Motor neuron (in vitro differentiated cells): ENCODE measurements at regions not wholly inside any gene's neighbourhood (a gene's known extent, or its start where the extent isn't known, plus 50 kb on each side); places are given as distances from the start of the nearest gene placed in this dataset.

ENCODE experiments used
- ATAC-seq, 8 experiments: fragments of 200-7000 bp; cut with Tn5 transposase; replicated peaks in 6 of 8; 2 replicates each; pipeline ENCODE4 v1.8.0; 2021; ENCODE audit warnings: mild to moderate bottlenecking in 8 of 8, moderate library complexity in 8 of 8
- H3K27ac ChIP-seq, 2 donors: fragments of 250-450 bp; sonication (Bioruptor Pico); 2 replicates each; pipeline ENCODE4 v1.9.0; 2021; ENCODE audit warnings: antibody characterized with exemption in 2 of 2, mild to moderate bottlenecking in 2 of 2, moderate library complexity in 1 of 2
- H3K4me1 ChIP-seq, 2 donors: fragments of 250-450 bp; sonication (Bioruptor Pico); replicated peaks in 1 of 2; 2 replicates each; pipeline ENCODE4 v1.6.1; 2021; ENCODE audit warnings: antibody characterized with exemption in 2 of 2, mild to moderate bottlenecking in 2 of 2, moderate library complexity in 1 of 2
- H3K4me3 ChIP-seq, 5 donors: fragments of 250-450 bp; sonication (Bioruptor Pico); 2 replicates each; pipeline ENCODE4 v1.9.0; 2021; ENCODE audit warnings: antibody characterized with exemption in 5 of 5, mild to moderate bottlenecking in 5 of 5, moderate library complexity in 4 of 5
- WGBS, 10 experiments: fragments of 450-650 bp; shearing (Covaris generic); methylation state at CpG; one replicate each; pipeline ENCODE4 v1.0.0; 2022; 5-methylcytosine and 5-hydroxymethylcytosine counted together
- in situ Hi-C, 9 experiments: fragments of 400-800 bp; cut with MboI; loops; one replicate each; pipeline ENCODE4 v1.15.0; 2021; ENCODE audit warnings: low sequenced_read_pairs in 9 of 9, low pct_unique_long_range_greater_than_20kb in 2 of 9; ENCODE audit not compliant: unreplicated experiment in 9 of 9

DNA sequence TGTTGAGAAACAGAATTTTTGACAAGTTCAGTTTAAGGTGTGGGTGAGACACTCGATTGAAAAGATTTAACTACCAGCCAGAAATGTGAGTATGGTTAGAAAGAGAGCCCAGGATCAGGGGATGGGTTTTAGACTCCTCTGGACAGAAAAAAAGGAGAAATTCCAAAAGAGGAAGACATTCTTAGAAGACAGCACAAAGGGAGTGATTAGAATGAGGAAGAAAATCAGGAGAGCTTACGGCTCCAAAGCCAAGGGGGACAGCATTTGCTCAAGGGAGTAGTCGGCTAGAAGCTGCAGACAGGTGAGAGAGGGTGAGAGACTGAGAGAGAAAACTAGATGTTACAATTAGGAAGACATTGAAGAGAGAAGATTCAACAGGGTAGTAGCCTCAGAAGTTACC is 166.1 kb downstream of the ADAMTS15 start:
- ATAC-seq = no peak
- 51 to 100% (median 80%) methylated on average over 1 to 3 of the region's 3 CpGs for WGBS, 10 experiments
- H3K4me1 ChIP-seq = no peaks in the 10 kb centered on the region
- no peak overlapping the region for H3K27ac ChIP-seq
- in situ Hi-C loops = no loop called here
- H3K4me3 ChIP-seq = no peak overlapping the region

DNA sequence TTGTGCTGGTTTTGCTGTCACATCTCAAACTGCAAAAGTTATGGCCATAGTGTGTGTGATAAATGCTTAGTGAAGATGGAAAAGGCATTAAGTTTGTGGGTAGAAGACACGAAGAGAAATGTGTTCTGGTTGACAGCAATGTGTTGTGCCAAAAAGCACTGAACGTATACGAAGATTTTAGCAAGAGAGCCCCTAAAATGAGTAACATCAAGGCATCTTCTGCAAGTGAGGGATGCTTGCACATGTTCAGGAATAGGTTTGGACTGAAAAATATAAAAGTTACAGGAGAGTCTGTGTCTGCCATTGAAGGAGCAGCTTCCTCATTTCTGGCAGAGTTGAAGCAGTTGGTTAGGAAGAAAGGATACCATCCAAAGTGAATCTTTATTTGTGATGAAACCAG is 167.1 kb downstream of the ADAMTS15 start:
- WGBS, 10 experiments = 0 to 94% (median 76%) methylated on average over 1 to 3 of the region's 3 CpGs
- no peak overlapping the region for H3K27ac ChIP-seq
- H3K4me1 ChIP-seq = no peaks in the 10 kb centered on the region
- H3K4me3 ChIP-seq = no peak overlapping the region
- in situ Hi-C loops = no loop called here
- ATAC-seq = no peak

DNA sequence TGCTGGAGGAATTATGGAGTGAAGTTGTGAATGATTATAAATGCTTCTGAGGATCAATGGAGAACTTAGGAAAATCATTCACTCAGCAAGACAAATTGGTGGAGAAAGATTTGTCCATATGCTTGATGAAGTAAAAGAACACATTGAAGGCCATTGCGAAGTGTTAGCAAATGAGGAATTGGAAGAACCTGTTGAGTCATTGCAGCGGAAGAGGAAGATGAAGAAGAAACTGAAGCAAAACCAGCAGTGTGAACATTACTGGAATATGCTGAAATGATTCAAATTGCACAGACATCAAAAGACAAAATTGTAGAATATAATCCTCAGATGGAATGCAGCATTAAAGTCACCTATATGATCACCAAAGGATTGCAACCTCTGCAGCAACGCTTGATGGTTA is 168.1 kb downstream of the ADAMTS15 start:
- ATAC-seq = no peak
- Histone ChIP-seq H3K4me3 (no peak overlapping the region), H3K4me1 (no peaks in the 10 kb centered on the region), H3K27ac (no peak overlapping the region)
- WGBS, 10 experiments = 60 to 100% (median 90%) methylated on average over 1 to 3 of the region's 3 CpGs
- in situ Hi-C loops = no loop called here

DNA sequence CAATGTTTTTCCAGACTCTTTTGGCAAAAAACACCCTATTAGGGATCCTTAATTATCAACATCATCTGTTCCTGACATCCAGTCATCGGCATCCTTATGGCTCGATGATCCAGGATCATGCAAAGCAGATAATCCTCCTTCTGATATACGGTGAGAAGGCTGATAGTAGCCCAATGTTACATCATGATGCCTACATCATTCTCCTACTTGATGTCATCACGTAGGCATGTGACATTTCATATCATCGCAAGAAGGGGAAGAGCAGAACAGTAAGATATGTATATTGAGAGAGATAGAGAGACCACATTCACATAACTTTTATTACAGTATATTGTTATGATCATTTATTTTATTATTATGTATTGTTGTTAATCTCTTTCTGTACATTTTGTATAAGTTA is 168.6 kb downstream of the ADAMTS15 start:
- Histone ChIP-seq H3K27ac (no peak overlapping the region), H3K4me3 (no peak overlapping the region), H3K4me1 (no peaks in the 10 kb centered on the region)
- peak in 2 of 8 experiments; percentile 28 to 43 for ATAC-seq
- in situ Hi-C loops = no loop called here
- 70 to 96% (median 84%) methylated on average over 2 to 5 of the region's 5 CpGs; no CpG with 5 or more reads in 2 of the 10 experiments for WGBS, 10 experiments

DNA sequence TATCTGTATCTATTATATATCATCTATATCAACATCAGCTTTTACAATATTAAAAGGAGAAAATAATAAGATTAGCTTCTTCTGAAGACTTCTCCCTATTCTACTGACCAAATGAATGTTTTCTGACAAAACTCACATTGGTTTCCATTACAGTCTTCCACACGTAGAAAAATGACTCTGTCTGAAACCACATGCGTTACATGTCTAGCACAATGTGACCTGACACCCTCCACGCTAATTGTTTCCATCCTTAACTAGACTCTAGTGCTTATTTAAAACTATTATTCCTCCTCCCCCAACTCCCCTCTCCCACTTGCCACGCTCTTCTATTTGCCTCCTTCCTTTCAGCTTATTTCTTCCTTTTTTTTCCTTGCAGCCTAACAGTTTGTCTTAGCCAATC is 172.1 kb downstream of the ADAMTS15 start:
- H3K4me3 ChIP-seq = no peak overlapping the region
- ATAC-seq = no peak
- H3K4me1 ChIP-seq = no peaks in the 10 kb centered on the region
- in situ Hi-C loops = no loop called here
- WGBS, 10 experiments = 20 to 91% (median 73%) methylated on average over 2 to 4 of the region's 4 CpGs; no CpG with 5 or more reads in 1 of the 10 experiments
- no peak overlapping the region for H3K27ac ChIP-seq

DNA sequence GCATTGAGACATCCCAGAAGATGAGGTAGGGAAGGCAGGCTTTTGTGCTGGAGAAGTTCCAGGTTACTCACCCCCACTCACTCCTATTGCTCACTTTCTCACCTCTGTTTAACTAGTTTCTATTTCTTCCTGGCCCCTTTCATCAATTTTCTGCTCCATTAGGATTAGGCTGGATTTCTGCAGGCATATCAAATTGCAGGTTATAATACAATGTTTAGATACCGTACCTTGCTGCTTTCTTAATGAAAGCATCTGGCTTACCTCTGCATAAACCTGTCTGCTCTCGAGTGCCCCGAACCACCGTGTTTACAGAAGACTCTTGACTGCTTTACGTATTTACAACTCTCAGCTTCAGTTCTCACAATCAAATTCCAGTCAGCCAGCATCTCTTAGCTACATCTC is 173.7 kb downstream of the ADAMTS15 start:
- H3K4me3 ChIP-seq = no peak overlapping the region
- ATAC-seq = peak in 1 of 8 experiments; percentile 77
- H3K27ac ChIP-seq = no peak overlapping the region
- WGBS, 10 experiments = 44 to 100% (median 67%) methylated on average over 1 to 5 of the region's 5 CpGs; no CpG with 5 or more reads in 1 of the 10 experiments
- in situ Hi-C loops = no loop called here
- H3K4me1 ChIP-seq = no peaks in the 10 kb centered on the region

DNA sequence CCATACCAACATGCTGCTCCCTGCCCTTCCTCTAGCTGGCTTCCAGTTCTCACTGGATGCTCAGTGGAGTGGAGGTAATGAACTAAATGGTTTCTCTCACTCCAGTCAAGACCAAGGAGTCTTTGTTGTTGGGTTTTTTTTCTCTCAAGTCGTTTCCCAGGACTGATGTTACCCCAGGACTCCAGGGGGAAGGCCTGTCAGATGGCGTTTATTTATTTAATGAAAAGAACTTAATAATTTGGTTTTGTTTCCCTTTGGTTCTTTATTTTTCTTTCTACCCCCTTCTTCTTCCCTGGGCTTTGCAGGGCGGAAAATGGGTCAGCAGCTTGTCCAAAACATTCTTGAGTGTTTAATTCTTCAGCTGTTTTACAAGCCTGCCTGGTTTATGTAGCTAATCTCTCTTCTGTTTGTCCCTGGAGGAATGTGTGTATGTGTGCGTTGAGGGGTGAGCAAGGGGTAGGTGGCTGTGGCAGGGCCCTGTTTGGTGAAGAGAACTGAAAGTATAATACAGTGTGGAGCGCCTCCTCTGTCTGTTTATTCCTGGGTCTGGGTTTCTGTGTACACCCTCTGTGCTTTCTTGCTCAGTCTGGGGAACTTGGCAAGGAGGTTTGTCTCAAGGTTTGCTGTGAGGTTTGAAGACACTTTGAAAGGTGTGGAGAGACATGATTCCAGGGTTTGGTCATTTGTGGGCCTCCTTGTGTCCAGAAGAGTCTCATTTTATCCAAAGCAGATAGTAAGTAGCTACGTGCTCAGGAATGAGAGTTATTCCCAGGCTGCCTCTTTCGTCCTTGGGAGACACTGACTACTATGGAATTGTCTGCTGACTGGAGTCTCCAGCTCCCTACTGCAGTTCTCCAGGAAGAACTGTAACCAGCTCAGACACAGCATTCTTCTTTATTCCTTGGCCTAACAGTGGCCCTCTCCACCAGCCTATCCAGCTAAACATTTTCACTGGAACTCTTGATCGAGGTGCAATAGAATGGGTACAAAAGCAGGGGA is 175.5 kb downstream of the ADAMTS15 start:
- peak in 1 of 8 experiments; percentile 41 for ATAC-seq
- Histone ChIP-seq H3K4me1 (no peaks in the 10 kb centered on the region), H3K4me3 (no peak overlapping the region), H3K27ac (no peak overlapping the region)
- in situ Hi-C loops = no loop called here
- WGBS, 10 experiments = 47 to 93% (median 73%) methylated on average over 2 to 6 of the region's 8 CpGs

DNA sequence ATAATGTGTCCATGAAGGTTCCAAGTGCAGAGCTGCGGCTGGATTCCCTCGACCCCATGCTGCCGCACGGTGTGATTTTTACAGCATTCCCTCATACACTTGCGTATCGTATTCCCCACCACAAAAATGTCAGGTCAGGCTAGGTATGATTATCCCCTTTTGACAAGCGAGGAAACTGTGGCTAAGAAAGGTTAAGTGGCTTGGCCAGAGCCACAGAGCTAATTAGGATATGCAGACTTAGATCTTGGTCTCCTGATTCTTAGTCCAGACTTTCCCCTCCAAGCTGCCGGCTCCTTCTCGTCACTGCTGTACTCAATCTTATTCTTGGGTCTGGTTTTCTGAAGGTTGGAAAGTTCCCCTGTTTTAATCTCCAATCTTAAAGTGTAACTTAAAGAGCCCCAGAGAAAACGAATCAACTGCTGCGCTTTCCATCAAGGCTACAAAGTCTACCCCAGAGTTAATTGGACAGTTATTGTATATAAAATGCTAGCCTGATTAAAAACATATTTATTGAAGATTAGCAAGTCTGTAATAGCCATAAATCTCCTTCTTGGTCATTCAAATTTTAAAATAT is 176.6 kb downstream of the ADAMTS15 start:
- Histone ChIP-seq H3K4me1 (no peaks in the 10 kb centered on the region), H3K27ac (no peak overlapping the region), H3K4me3 (no peak overlapping the region)
- WGBS, 10 experiments = 64 to 100% (median 91%) methylated on average over 2 to 11 of the region's 11 CpGs
- no peak for ATAC-seq
- in situ Hi-C loops = no loop called here

DNA sequence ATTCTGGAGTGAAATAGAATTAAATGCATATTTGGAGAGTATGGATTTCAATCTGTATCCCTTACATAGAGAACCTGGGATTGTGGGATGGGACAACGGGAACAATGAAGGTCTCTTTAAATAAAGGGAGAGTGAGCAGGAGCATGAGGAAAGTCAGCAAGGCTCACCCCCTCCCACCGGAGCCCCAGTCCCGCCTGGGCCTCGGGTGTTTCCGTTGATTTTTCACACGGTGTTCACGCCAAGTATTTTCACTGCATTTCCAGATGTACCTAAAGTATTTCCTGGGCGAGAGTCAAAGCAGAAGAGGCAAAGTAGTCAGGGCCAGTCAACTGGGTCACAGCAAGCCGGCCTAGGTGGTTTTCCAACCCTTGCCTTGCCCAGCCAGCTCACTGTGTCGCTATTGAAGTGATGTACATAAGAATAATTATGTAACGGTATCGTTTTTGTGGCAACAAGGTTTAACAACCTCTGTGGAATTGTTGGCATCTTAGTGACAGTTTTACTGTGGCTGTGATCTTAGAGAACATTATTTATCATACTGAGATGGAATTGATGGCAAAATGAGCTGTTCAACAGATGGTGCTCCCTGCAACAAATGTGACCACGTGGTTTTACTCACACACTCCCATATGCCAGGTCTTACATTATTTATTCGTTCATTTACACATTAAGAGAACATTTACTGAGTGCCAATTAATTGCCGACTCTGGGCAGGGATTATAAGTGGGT is 177.3 kb downstream of the ADAMTS15 start:
- H3K4me1 ChIP-seq = no peaks in the 10 kb centered on the region
- H3K4me3 ChIP-seq = no peak overlapping the region
- H3K27ac ChIP-seq = no peak overlapping the region
- in situ Hi-C loops = no loop called here
- WGBS, 10 experiments = 31 to 81% (median 64%) methylated on average over 2 to 13 of the region's 15 CpGs
- ATAC-seq = peak in 5 of 8 experiments; percentile 41 to 85 (median 75)

DNA sequence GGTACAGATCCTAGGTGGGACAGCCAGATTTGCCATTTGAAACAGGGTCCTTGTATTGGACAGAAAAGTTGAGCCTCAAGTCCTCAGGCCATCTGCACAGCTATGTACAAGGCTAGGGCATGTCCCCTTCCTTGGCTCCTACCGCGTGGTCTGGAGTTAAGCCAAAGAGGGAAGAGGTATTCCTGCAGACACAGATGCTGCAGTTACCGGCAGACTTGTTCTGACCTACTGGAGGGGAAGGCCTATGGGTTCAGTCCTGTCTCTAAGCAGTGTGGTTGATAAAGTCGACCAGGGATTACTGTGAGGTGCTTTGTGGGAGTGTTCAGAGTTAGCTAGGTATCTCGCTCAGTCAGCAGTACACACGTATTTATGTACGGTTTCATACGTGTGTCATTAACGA is 180.6 kb downstream of the ADAMTS15 start:
- no peaks in the 10 kb centered on the region for H3K4me1 ChIP-seq
- ATAC-seq = peak in 1 of 8 experiments; percentile 46
- 73 to 87% (median 82%) methylated on average over 5 to 9 of the region's 9 CpGs; no CpG with 5 or more reads in 4 of the 10 experiments for WGBS, 10 experiments
- no peak overlapping the region for H3K4me3 ChIP-seq
- H3K27ac ChIP-seq = no peak overlapping the region
- in situ Hi-C loops = no loop called here

DNA sequence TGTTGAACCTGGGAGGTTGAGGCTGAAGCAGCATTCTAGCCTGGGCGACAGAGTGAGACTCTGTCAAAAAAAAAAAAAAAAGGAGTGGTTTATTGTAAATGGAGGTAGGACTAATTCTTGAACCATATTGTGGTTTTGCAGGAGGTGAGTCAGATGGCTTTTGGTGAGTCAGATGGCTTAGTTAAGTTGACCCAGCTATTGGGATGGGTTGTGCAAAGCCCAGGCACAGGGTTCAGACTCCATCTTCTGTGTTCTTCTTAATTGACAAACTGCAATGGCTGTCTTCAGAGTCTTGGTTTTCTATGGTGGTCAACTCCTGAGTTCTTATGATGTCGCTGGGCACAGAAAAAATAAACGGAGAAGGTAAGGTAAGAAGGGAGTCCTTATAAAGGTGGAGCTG is 182.7 kb downstream of the ADAMTS15 start:
- WGBS, 10 experiments = 3 to 100% (median 80%) methylated on average over 1 to 3 of the region's 3 CpGs; no CpG with 5 or more reads in 1 of the 10 experiments
- Histone ChIP-seq H3K4me1 (no peaks in the 10 kb centered on the region), H3K4me3 (no peak overlapping the region), H3K27ac (no peak overlapping the region)
- peak in 2 of 8 experiments; percentile 94 to 96 for ATAC-seq
- in situ Hi-C loops = no loop called here

DNA sequence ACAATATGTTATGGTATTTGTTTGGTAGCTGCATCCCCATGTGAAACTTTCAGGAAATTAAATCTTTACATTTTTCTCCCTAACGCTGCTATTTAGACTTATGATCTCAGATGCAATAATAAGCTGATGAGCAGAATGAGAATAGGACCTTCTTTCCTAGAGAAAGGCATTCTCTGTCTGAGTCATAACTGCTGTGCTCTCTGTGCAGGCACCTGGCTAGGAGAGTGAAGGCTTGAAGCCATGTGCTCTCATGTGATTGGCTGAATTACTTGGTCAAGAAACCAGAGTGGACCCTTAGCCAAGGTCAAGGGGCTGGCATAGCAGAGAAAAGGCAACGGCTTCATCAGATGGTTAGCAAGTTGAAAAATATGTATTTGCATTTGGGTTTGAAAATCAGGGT is 185.0 kb downstream of the ADAMTS15 start:
- Histone ChIP-seq H3K4me1 (peaks cover 0 to 8% of the 10 kb centered on the region in 2 donors), H3K4me3 (no peak overlapping the region), H3K27ac (no peak overlapping the region)
- WGBS, 10 experiments = 15 to 100% (median 91%) methylated on average over 1 to 2 of the region's 2 CpGs
- in situ Hi-C loops = no loop called here
- no peak for ATAC-seq

DNA sequence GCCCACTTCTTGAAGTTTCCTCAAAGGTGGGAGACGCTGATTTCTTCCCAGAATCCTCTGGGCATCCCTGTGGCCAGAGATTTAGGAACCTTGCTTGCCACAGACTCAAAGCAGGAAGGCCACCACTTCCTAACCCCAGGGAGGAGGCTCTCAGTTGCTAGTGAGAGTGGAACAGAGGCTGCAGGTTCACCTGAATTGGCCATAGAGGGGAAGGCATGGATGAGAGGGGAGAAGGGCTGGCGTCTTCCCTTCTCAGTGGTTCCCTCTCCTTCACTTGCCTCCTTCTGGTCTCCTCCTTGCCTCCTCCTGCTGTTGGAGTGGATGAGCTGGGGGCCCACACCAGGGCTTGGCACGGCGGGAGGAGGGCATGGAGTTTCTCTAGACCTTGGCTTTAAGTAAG is 185.7 kb downstream of the ADAMTS15 start:
- H3K4me1 ChIP-seq = peaks cover 0 to 8% of the 10 kb centered on the region in 2 donors
- H3K4me3 ChIP-seq = no peak overlapping the region
- WGBS, 10 experiments = 80 to 100% (median 100%) methylated on average over 1 to 2 of the region's 4 CpGs; no CpG with 5 or more reads in 6 of the 10 experiments
- in situ Hi-C loops = no loop called here
- ATAC-seq = no peak
- no peak overlapping the region for H3K27ac ChIP-seq
